ENCODE measurements at regions not wholly inside any gene's neighbourhood (a gene's known extent, or its start where the extent isn't known, plus 50 kb on each side); places are given as distances from the start of the nearest gene placed in this dataset.

DNA sequence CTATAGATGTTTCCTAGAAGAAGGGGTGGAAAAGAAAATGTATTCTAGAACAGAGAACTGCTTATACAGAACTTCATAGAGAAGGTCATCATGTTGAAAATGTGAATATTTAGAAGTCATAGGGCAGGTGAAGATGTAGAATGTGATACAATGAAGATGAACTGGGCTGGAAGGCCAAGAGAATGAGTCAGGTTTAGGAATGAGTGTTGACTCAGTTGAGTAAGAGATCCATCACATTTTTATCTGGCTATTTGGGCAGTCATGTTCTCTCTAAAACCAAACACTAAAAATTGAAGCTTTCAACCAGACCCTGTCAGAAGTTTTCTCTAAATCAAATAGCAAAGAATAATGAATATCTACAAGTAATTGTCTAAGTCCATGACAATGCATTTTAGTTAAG, 660.5 kb downstream of the KCNJ2 start:
- no peak for DNase-seq (ENCODE audit: low read depth)
- TF ChIP-seq, protein P1, sequence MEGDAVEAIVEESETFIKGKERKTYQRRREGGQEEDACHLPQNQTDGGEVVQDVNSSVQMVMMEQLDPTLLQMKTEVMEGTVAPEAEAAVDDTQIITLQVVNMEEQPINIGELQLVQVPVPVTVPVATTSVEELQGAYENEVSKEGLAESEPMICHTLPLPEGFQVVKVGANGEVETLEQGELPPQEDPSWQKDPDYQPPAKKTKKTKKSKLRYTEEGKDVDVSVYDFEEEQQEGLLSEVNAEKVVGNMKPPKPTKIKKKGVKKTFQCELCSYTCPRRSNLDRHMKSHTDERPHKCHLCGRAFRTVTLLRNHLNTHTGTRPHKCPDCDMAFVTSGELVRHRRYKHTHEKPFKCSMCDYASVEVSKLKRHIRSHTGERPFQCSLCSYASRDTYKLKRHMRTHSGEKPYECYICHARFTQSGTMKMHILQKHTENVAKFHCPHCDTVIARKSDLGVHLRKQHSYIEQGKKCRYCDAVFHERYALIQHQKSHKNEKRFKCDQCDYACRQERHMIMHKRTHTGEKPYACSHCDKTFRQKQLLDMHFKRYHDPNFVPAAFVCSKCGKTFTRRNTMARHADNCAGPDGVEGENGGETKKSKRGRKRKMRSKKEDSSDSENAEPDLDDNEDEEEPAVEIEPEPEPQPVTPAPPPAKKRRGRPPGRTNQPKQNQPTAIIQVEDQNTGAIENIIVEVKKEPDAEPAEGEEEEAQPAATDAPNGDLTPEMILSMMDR (IDR thresholded peaks at IDR 0.05; ENCODE audit: control insufficient read depth, extremely low read depth, insufficient read depth): no peak

DNA sequence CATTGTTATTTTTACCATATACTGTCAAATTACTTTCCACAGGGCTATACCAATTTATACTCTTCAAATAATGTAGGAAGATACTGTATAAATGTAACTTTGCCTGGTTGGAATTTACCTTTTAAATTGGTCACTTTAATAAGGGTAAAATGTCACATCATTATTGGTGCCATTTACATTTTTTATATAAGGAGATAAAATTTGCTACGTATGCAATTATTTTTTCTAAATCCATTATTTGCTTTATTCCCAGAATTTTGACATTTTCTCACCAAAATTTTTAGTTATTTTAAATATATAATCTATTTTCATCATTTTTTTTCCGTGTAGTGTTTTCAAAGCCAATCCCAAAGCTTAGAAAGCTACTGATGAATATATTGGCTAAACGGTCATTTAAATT, 664.7 kb downstream of the KCNJ2 start:
- DNase-seq (ENCODE audit: low read depth): no peak
- no peak overlapping the region for H3K4me3 ChIP-seq (ENCODE audit: low read depth, low read length)
- TF ChIP-seq, protein P1 (IDR thresholded peaks at IDR 0.05; ENCODE audit: control insufficient read depth, extremely low read depth, insufficient read depth): no peak

More for the DNA sequence above, 660.5 kb downstream of the KCNJ2 start:
- no peak overlapping the region for H3K4me3 ChIP-seq (ENCODE audit: low read depth, low read length)

- no peak overlapping the region for H3K4me3 ChIP-seq (ENCODE audit: low read depth, low read length)
- TF ChIP-seq, protein P1 (IDR thresholded peaks at IDR 0.05; ENCODE audit: control insufficient read depth, extremely low read depth, insufficient read depth): no peak
- DNase-seq (ENCODE audit: low read depth): no peak
These were observed 679.5 kb downstream of the KCNJ2 start for GRCh38 chr17:70848785-70849184.

DNA sequence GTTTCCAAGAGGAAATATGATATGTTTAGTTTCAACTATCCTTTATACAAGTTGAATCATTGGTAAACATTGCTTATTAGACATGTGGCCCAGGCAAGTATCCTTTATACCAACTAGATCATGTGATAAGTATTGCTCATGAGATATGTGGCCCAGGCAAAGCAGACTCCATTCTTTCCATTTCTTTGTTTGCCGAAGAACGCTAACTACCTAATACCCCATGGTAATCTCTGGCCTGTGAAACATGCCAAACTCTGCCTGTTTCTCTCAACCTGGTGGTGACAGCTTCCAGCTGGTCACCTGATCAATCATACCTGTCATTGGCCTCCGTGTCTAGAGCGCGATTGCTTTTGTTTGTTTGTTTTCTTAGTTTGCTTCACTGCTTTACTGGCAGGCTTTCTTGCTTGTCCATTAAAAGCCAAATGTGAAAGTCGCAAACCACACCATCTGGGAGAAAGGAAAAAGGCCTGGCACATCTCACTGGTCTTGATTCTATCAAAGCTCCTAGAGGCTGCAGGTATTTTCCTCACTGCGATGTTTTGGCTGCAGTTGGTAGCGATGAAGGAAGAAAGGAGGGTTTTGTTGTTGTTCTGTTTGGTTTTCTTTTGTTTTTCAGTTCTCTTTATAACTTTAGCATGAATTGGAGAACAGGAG, 686.2 kb downstream of the KCNJ2 start:
- TF ChIP-seq, protein P1 (IDR thresholded peaks at IDR 0.05; ENCODE audit: control insufficient read depth, extremely low read depth, insufficient read depth): no peak

DNA sequence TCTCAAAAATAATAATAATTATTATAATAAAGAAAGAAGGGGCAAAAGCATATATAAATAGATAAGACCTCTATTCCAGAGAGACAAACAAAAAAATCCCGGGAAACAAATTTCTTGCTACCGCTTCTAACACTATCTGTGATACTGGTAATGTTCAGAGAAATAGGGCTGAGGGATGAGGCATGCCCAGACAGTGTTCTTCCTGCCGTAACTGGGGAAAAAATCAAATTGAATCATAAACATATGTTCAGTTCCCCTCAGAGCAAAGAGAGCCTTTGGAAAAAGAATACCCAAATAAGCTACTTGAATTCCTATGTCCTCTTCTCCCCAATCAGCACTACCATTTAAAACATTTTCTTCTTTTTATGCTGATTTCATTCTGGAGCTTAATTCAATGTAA, 688.0 kb downstream of the KCNJ2 start:
- TF ChIP-seq, protein P1 (IDR thresholded peaks at IDR 0.05; ENCODE audit: control insufficient read depth, extremely low read depth, insufficient read depth): no peak
- no peak overlapping the region for H3K4me3 ChIP-seq (ENCODE audit: low read depth, low read length)
- DNase-seq (ENCODE audit: low read depth): no peak

More for the DNA sequence above, 686.2 kb downstream of the KCNJ2 start:
- peak; percentile 76 for DNase-seq (ENCODE audit: low read depth)
- H3K4me3 ChIP-seq (ENCODE audit: low read depth, low read length): peak overlapping the region; percentile 10

DNA sequence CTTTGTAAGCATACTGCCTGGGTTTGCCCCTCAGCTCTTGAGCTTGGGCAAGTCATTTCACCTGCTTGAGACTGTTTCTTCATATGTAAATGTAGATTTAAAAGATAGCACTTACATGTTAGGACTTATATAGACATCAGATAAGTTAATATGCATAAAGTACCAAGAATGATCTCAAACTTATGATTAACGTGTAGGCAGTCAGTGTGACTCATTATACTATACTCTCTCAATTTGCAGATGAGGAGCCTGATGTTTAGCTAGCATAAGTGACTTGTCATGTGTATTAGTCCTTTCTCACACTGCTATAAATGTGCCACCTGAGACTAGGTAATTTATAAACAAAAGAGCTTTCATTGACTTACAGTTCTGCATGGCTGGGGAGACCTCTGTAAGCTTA, 690.5 kb downstream of the KCNJ2 start:
- TF ChIP-seq, protein P1 (IDR thresholded peaks at IDR 0.05; ENCODE audit: control insufficient read depth, extremely low read depth, insufficient read depth): no peak
- DNase-seq (ENCODE audit: low read depth): no peak

DNA sequence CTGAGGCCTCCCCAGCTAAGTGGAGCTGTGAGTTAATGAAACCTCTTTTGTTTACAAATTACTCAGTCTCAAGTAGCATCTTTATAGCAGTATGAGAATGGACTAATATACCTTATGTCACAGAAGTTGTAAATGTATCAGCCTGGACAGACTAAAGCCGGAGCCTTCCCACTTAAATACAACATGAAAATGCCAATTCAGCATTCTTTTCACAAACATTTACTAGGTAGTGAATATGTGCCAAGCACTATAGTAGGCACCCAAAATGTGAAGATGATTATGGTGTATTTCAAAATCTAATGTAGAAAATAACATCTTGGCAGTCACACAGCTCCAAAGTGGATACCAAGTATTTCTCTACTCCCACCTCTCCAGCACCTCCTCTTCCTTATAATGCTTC, 693.0 kb downstream of the KCNJ2 start:
- no peak overlapping the region for H3K4me3 ChIP-seq (ENCODE audit: low read depth, low read length)
- TF ChIP-seq, protein P1 (IDR thresholded peaks at IDR 0.05; ENCODE audit: control insufficient read depth, extremely low read depth, insufficient read depth): no peak
- no peak for DNase-seq (ENCODE audit: low read depth)

More for the DNA sequence above, 690.5 kb downstream of the KCNJ2 start:
- H3K4me3 ChIP-seq (ENCODE audit: low read depth, low read length): no peak overlapping the region

Measured in LNCaP clone FGC (cell line).